ENCODE measurements at regions not wholly inside any gene's neighbourhood (a gene's known extent, or its start where the extent isn't known, plus 50 kb on each side); places are given as distances from the start of the nearest gene placed in this dataset.
"Not testable (repeated sequence)": the region's sequence is repeated elsewhere in the genome, so short reads cannot be mapped to it uniquely, and the experiment has no call there.

- not testable (repeated sequence) for DNase-seq (ENCODE audit: low read depth)
Observed at GRCh38 chr4:26209378-26209777, 111.4 kb upstream of the RBPJ start.

- no peak for DNase-seq (ENCODE audit: low read depth)
Observed at GRCh38 chr4:26212528-26212927, 108.3 kb upstream of the RBPJ start.

GRCh38 chr4:26213317-26213716, 107.5 kb upstream of the RBPJ start:
- DNase-seq (ENCODE audit: low read depth) = no peak

GRCh38 chr4:26214994-26215393, 105.8 kb upstream of the RBPJ start:
- no peak for DNase-seq (ENCODE audit: low read depth)

GRCh38 chr4:26215725-26216124, 105.1 kb upstream of the RBPJ start:
- no peak for DNase-seq (ENCODE audit: low read depth)

GRCh38 chr4:26217481-26217880, 103.3 kb upstream of the RBPJ start:
- DNase-seq (ENCODE audit: low read depth) = no peak

- no peak for DNase-seq (ENCODE audit: low read depth)
Observed at GRCh38 chr4:26217961-26218676, 102.7 kb upstream of the RBPJ start.

GRCh38 chr4:26218677-26219605, 101.9 kb upstream of the RBPJ start:
- no peak for DNase-seq (ENCODE audit: low read depth)

- DNase-seq (ENCODE audit: low read depth) = no peak
Observed at GRCh38 chr4:26220696-26221095, 100.1 kb upstream of the RBPJ start.

- no peak for DNase-seq (ENCODE audit: low read depth)
Observed at GRCh38 chr4:26223155-26223554, 97.7 kb upstream of the RBPJ start.

GRCh38 chr4:26226629-26227376, 94.0 kb upstream of the RBPJ start:
- no peak for DNase-seq (ENCODE audit: low read depth)

- DNase-seq (ENCODE audit: low read depth) = no peak
Observed at GRCh38 chr4:26227601-26228229, 93.1 kb upstream of the RBPJ start.

- no peak for DNase-seq (ENCODE audit: low read depth)
Observed at GRCh38 chr4:26228883-26229282, 91.9 kb upstream of the RBPJ start.

- DNase-seq (ENCODE audit: low read depth) = no peak
Observed at GRCh38 chr4:26229974-26230373, 90.8 kb upstream of the RBPJ start.

- no peak for DNase-seq (ENCODE audit: low read depth)
Observed at GRCh38 chr4:26233350-26233749, 87.5 kb upstream of the RBPJ start.

- no peak for DNase-seq (ENCODE audit: low read depth)
Observed at GRCh38 chr4:26235500-26235899, 85.3 kb upstream of the RBPJ start.

GRCh38 chr4:26237916-26238315, 82.9 kb upstream of the RBPJ start:
- DNase-seq (ENCODE audit: low read depth) = no peak

GRCh38 chr4:26238426-26238777, 82.4 kb upstream of the RBPJ start:
- no peak for DNase-seq (ENCODE audit: low read depth)

- no peak for DNase-seq (ENCODE audit: low read depth)
Observed at GRCh38 chr4:26238778-26239679, 81.8 kb upstream of the RBPJ start.

GRCh38 chr4:26239801-26240200, 81.0 kb upstream of the RBPJ start:
- DNase-seq (ENCODE audit: low read depth) = no peak

- DNase-seq (ENCODE audit: low read depth) = no peak
Observed at GRCh38 chr4:26241179-26241578, 79.6 kb upstream of the RBPJ start.
